Prostate gland (tissue), 2 donors: ENCODE measurements at regions not wholly inside any gene's neighbourhood (a gene's known extent, or its start where the extent isn't known, plus 50 kb on each side); places are given as distances from the start of the nearest gene placed in this dataset.

Experiments used
- DNase-seq: peaks from one replicate; pipeline ENCODE4 v3.0.0-alpha.2; 2019; ENCODE audit warnings: low spot score
- H3K27ac ChIP-seq, 2 donors: fragments of 200-600 bp; sonication (generic); 2 replicates each; pipeline ENCODE4 v1.5.1; 2017 to 2019
- H3K27me3 ChIP-seq: fragments of 200-600 bp; sonication (generic); replicated peaks from 2 replicates; pipeline ENCODE4 v1.5.1; 2019; ENCODE audit not compliant: insufficient read depth
- H3K36me3 ChIP-seq, 2 donors: fragments of 200-600 bp; sonication (generic); 1 replicate in 1 of 2; 2 replicates in 1 of 2; pipeline versions ENCODE4 v1.5.1 to v1.8.1; 2017 to 2019
- H3K4me1 ChIP-seq: fragments of 200-600 bp; sonication (generic); replicated peaks from 2 replicates; pipeline ENCODE4 v1.5.1; 2019
- H3K4me3 ChIP-seq, 2 donors: fragments of 200-600 bp; sonication (generic); 2 replicates each; pipeline ENCODE4 v1.5.1; 2017 to 2019
- H3K9me3 ChIP-seq: fragments of 200-600 bp; sonication (generic); 2 replicates; pipeline ENCODE4 v1.5.1; 2017
- POLR2A ChIP-seq: fragments of 450-650 bp; IDR thresholded peaks from one replicate; pipeline ENCODE4 v1.6.1; 2016; ENCODE audit warnings: antibody characterized with exemption, mild to moderate bottlenecking
- POLR2AphosphoS5 ChIP-seq: sonication (generic); formaldehyde crosslinking; IDR thresholded peaks from one replicate; pipeline ENCODE4 v1.6.1; 2017; ENCODE audit warnings: antibody characterized with exemption
- WGBS: methylation state at CpG from one replicate; pipeline ENCODE4 v1.1.5; 2018; 5-methylcytosine and 5-hydroxymethylcytosine counted together
- intact Hi-C: fragments of 100-400 bp; cut with DNase I; formaldehyde crosslinking; loops from one replicate; pipeline ENCODE4 v1.14.2; 2022
- TF ChIP-seq, protein P1 (sequence below), 4 experiments: fragments of 200-600 bp in 2 of 4; fragments of 450-650 bp in 2 of 4; sonication (generic) in 2 of 4; IDR thresholded peaks; 1 replicate in 3 of 4; 2 replicates in 1 of 4; pipeline ENCODE4 v1.5.1; 2016 to 2019; ENCODE audit warnings: antibody characterized with exemption in 4 of 4, mild to moderate bottlenecking in 2 of 4, moderate library complexity in 2 of 4

DNA sequence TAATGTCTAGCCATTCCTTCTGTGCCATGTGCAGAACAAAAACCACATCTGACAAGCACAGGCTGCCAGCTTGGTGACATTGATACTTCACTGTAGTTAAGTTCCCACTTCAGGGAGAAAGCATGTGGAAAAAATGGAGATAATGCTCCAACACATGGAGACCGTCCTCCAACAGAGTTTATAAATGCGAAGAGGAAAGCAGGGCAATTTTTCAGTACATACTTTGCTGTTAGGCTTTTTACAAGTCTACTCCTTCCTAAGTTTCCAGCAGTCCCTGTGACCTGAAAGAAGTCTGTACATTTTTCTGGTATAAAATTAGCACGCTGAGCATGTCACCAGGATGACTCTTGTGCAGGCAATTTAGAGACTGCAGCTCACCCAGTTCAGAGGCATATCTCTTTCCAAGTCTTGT lies 766.9 kb upstream of the IGFBP7 start:
- WGBS, result 79% methylated on average over 3 of the region's 3 CpGs

DNA sequence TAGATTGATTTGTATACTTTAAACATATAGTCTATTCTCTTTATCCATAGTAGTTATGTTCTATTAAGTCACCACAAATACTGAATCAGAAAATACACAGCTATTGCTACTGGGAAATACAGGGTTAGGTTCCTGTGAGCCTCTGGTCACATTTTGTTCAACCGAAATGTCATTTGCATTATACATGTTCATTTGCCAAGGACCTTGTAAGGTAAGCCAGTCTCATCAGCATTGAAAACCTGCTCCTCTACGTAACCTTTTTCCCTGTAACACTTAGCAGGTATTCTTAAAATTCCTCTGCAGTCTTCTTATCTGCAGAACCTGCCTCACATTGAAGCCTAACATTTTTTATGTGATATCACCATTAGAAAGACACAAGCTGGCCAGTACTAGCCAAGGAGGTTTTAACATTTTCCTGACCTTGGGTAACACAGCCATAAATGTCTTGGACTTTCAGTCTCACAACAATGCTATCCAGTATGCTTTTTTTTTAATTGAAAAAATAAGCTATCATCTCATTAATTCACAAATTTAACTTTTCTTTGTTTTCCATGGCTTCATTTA lies 765.7 kb upstream of the IGFBP7 start:
- no peak for DNase-seq
- no peaks in the 10 kb centered on the region for H3K4me1 ChIP-seq
- H3K27ac ChIP-seq, result no peak overlapping the region
- WGBS, result 68% methylated on average over 2 of the region's 2 CpGs
- TF ChIP-seq POLR2AphosphoS5 (no peak), POLR2A (no peak)
- TF ChIP-seq, protein P1, sequence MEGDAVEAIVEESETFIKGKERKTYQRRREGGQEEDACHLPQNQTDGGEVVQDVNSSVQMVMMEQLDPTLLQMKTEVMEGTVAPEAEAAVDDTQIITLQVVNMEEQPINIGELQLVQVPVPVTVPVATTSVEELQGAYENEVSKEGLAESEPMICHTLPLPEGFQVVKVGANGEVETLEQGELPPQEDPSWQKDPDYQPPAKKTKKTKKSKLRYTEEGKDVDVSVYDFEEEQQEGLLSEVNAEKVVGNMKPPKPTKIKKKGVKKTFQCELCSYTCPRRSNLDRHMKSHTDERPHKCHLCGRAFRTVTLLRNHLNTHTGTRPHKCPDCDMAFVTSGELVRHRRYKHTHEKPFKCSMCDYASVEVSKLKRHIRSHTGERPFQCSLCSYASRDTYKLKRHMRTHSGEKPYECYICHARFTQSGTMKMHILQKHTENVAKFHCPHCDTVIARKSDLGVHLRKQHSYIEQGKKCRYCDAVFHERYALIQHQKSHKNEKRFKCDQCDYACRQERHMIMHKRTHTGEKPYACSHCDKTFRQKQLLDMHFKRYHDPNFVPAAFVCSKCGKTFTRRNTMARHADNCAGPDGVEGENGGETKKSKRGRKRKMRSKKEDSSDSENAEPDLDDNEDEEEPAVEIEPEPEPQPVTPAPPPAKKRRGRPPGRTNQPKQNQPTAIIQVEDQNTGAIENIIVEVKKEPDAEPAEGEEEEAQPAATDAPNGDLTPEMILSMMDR (IDR thresholded peaks at IDR 0.05), result no peak
- intact Hi-C loops, result no loop called here
- no peak overlapping the region for H3K4me3 ChIP-seq
- H3K9me3 ChIP-seq, result no peaks in the 10 kb centered on the region
- H3K36me3 ChIP-seq, result no peaks in the 10 kb centered on the region
- H3K27me3 ChIP-seq, result no peaks in the 10 kb centered on the region

More for the DNA sequence above, 766.9 kb upstream of the IGFBP7 start:
- Histone ChIP-seq H3K27ac (no peak overlapping the region), H3K36me3 (no peaks in the 10 kb centered on the region), H3K4me1 (no peaks in the 10 kb centered on the region), H3K9me3 (no peaks in the 10 kb centered on the region), H3K4me3 (no peak overlapping the region), H3K27me3 (no peaks in the 10 kb centered on the region)
- no peak for DNase-seq
- intact Hi-C loops, result no loop called here
- TF ChIP-seq, protein P1 (IDR thresholded peaks at IDR 0.05), result no peak
- TF ChIP-seq POLR2A, result no peak
- TF ChIP-seq POLR2AphosphoS5, result no peak

DNA sequence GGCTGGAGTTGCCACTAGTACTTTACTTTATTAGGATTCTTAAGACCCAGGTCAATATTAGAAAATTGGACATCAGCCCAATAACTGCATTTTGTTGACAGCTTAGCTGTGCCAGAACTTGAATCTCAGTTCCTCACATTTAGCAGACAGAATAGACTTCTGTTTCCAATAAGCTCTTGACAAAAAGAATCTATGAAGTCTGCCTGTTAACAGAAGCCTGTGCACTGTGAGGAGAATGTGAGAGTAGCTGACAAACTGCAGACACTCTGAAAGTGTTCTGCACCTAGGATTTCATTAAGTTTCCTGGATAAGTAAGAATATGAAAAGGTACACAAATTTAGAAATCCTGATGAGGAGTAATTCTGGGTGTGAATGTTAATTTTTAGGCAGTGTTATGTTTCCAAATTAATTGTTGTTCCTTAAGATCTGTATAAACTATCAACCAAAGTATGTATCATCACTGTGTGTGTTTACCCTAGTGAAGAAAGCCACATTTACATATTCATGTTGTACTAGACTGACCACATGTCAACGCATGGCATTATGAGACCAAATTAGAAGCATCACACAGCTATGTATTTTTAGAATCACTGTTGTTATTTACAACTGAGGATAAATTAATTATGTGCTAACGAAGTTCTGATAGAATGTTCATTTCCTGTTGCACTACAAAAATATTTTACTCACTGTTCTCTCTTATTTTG lies 756.4 kb upstream of the IGFBP7 start:
- intact Hi-C loops, result no loop called here
- 69% methylated on average over 2 of the region's 2 CpGs for WGBS
- Histone ChIP-seq H3K4me1 (no peaks in the 10 kb centered on the region), H3K27me3 (no peaks in the 10 kb centered on the region), H3K9me3 (no peaks in the 10 kb centered on the region), H3K36me3 (no peaks in the 10 kb centered on the region), H3K4me3 (no peak overlapping the region), H3K27ac (no peak overlapping the region)
- DNase-seq, result no peak
- TF ChIP-seq POLR2A, result no peak
- no peak for TF ChIP-seq POLR2AphosphoS5

DNA sequence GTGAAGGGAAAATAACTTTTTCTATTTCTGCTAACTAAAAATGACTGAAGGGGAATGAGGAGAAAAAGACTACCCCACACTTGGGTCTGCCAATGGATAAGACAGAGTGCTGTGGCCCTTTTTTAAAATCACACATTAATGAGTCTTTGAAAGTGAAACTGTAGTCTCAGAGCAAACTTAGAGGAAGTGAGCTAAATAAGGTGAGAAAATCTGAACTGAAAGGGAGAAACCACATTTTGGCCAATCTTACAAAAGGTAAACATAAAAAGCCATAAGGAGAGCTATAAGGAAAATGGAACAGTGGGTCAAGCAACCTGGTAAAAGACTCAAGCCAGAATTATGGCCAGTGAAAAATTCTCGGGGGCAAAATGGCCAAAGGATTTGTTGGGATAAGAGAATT lies 755.1 kb upstream of the IGFBP7 start:
- Histone ChIP-seq H3K4me3 (no peak overlapping the region), H3K27ac (no peak overlapping the region), H3K36me3 (no peaks in the 10 kb centered on the region), H3K27me3 (no peaks in the 10 kb centered on the region), H3K4me1 (no peaks in the 10 kb centered on the region), H3K9me3 (no peaks in the 10 kb centered on the region)
- 74% methylated on average over 1 of the region's 1 CpG for WGBS
- no peak for DNase-seq
- intact Hi-C loops, result no loop called here
- TF ChIP-seq, protein P1 (IDR thresholded peaks at IDR 0.05), result no peak
- TF ChIP-seq POLR2AphosphoS5 (no peak), POLR2A (no peak)

GRCh38 chr4:57854748-57855147 lies 744.6 kb upstream of the IGFBP7 start:
- WGBS, result 50% methylated on average over 3 of the region's 3 CpGs
- H3K27ac ChIP-seq, result no peak overlapping the region

More at GRCh38 chr4:57854748-57855147, 744.6 kb upstream of the IGFBP7 start:
- H3K27me3 ChIP-seq, result no peaks in the 10 kb centered on the region
- no peak overlapping the region for H3K4me3 ChIP-seq
- intact Hi-C loops, result no loop called here
- TF ChIP-seq POLR2AphosphoS5 (no peak), POLR2A (no peak)
- TF ChIP-seq, protein P1 (IDR thresholded peaks at IDR 0.05), result no peak
- no peaks in the 10 kb centered on the region for H3K9me3 ChIP-seq
- DNase-seq, result no peak
- no peaks in the 10 kb centered on the region for H3K4me1 ChIP-seq
- no peaks in the 10 kb centered on the region for H3K36me3 ChIP-seq
